ENCODE measurements at regions not wholly inside any gene's neighbourhood (a gene's known extent, or its start where the extent isn't known, plus 50 kb on each side); places are given as distances from the start of the nearest gene placed in this dataset.
"Not testable (repeated sequence)": the region's sequence is repeated elsewhere in the genome, so short reads cannot be mapped to it uniquely, and the experiment has no call there.

DNA sequence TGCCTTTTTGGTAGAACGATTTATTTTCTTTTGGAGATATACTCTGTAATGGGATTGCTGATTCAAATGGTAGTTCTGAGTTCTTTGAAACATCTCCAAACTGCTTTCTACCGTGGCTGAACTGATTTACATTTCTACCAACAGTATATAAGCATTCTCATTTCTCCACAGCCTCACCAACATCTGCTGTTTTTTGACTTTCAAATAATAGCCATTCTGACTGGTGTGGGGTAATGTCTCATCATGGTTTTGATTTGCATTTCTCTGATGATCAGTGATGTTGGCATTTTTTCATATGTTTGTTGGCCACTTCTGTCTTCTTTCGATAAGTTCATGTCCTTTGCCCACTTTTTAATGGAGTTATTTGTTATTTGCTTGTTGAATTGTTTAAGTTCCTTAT, 154.0 kb downstream of the ABHD5 start:
- no peak for ATAC-seq (ENCODE audit: insufficient read depth, low FRiP score)
- DNase-seq, result no peak

GRCh38 chr3:43845553-43845952, 154.8 kb downstream of the ABHD5 start:
- ATAC-seq (ENCODE audit: insufficient read depth, low FRiP score), result not testable (repeated sequence)

More for the DNA sequence above, 154.0 kb downstream of the ABHD5 start:
- no peaks in the 10 kb centered on the region for H3K36me3 ChIP-seq (ENCODE audit: control insufficient read depth in 4 of 4, insufficient read depth in 4 of 4, low read length in 4 of 4)
- no peaks in the 10 kb centered on the region for H3K27me3 ChIP-seq (ENCODE audit: control insufficient read depth in 3 of 3, insufficient read depth in 3 of 3, low read length in 2 of 3)
- no peaks in the 10 kb centered on the region for H3K4me1 ChIP-seq (ENCODE audit: control insufficient read depth in 5 of 5, insufficient read depth in 5 of 5, low read length in 5 of 5)
- H3K27ac ChIP-seq (ENCODE audit: low read depth in 1 of 2, low read length in 1 of 2), result no peak overlapping the region
- 79 to 85% methylated on average over 3 of the region's 3 CpGs for WGBS, 2 donors
- H3K9me3 ChIP-seq (ENCODE audit: control insufficient read depth in 4 of 4, insufficient read depth in 3 of 4, low read length in 3 of 4), result peaks cover 0 to 8% (median 0%) of the 10 kb centered on the region in 4 donors
- no peak overlapping the region for H3K4me3 ChIP-seq
- no peak overlapping the region for H3K9ac ChIP-seq (ENCODE audit: insufficient read depth in 1 of 2, low read length in 2 of 2)
- no peak for TF ChIP-seq CTCF (IDR thresholded peaks at IDR 0.05; ENCODE audit: control extremely low read depth, extremely low read depth)

DNA sequence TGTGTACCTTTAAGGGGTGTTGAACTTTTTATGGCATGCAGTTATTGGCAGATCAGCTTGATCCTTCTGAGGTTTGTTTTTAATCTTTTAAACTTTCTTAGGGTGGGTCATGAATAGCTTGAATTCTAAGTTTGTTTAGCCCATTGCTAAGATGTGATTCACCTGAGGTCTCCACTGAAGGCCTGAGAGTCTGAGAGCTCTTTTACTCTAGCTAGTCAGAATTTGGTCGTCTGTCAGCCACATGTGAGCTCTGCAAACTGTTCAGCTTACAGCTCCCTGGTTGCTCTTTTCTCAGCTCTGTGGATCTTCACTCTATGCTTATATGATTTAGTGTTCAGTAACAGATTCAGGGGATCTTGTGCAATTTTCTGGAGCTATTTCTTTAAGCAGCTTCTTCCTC, 161.3 kb downstream of the ABHD5 start:
- Histone ChIP-seq H3K36me3 (ENCODE audit: control insufficient read depth in 4 of 4, insufficient read depth in 4 of 4, low read length in 4 of 4) (no peaks in the 10 kb centered on the region), H3K27me3 (ENCODE audit: control insufficient read depth in 3 of 3, insufficient read depth in 3 of 3, low read length in 2 of 3) (peaks cover 0 to 6% (median 5%) of the 10 kb centered on the region in 3 donors), H3K9ac (ENCODE audit: insufficient read depth in 1 of 2, low read length in 2 of 2) (no peak overlapping the region), H3K9me3 (ENCODE audit: control insufficient read depth in 4 of 4, insufficient read depth in 3 of 4, low read length in 3 of 4) (no peaks in the 10 kb centered on the region), H3K27ac (ENCODE audit: low read depth in 1 of 2, low read length in 1 of 2) (no peak overlapping the region), H3K4me1 (ENCODE audit: control insufficient read depth in 5 of 5, insufficient read depth in 5 of 5, low read length in 5 of 5) (no peaks in the 10 kb centered on the region), H3K4me3 (no peak overlapping the region)
- ATAC-seq (ENCODE audit: insufficient read depth, low FRiP score) (no peak), DNase-seq (no peak)
- 34 to 61% methylated on average over 1 of the region's 1 CpG for WGBS, 2 donors
- TF ChIP-seq CTCF (IDR thresholded peaks at IDR 0.05; ENCODE audit: control extremely low read depth, extremely low read depth), result no peak

More at GRCh38 chr3:43845553-43845952, 154.8 kb downstream of the ABHD5 start:
- not testable (repeated sequence) for DNase-seq; H3K9me3 ChIP-seq (ENCODE audit: control insufficient read depth in 4 of 4, insufficient read depth in 3 of 4, low read length in 3 of 4); H3K36me3 ChIP-seq (ENCODE audit: control insufficient read depth in 4 of 4, insufficient read depth in 4 of 4, low read length in 4 of 4); H3K27me3 ChIP-seq (ENCODE audit: control insufficient read depth in 3 of 3, insufficient read depth in 3 of 3, low read length in 2 of 3); H3K9ac ChIP-seq (ENCODE audit: insufficient read depth in 1 of 2, low read length in 2 of 2); H3K27ac ChIP-seq (ENCODE audit: low read depth in 1 of 2, low read length in 1 of 2); H3K4me1 ChIP-seq (ENCODE audit: control insufficient read depth in 5 of 5, insufficient read depth in 5 of 5, low read length in 5 of 5); H3K4me3 ChIP-seq
- 62 to 88% methylated on average over 1 of the region's 1 CpG for WGBS, 2 donors

GRCh38 chr3:43854283-43854682, 163.5 kb downstream of the ABHD5 start:
- no peak for DNase-seq
- no peak overlapping the region for H3K27ac ChIP-seq (ENCODE audit: low read depth in 1 of 2, low read length in 1 of 2)
- no peak for ATAC-seq (ENCODE audit: insufficient read depth, low FRiP score)
- no peak for TF ChIP-seq CTCF (IDR thresholded peaks at IDR 0.05; ENCODE audit: control extremely low read depth, extremely low read depth)
- H3K4me3 ChIP-seq, result no peak overlapping the region
- WGBS, 2 donors, result 63 to 79% methylated on average over 2 of the region's 2 CpGs
- H3K36me3 ChIP-seq (ENCODE audit: control insufficient read depth in 4 of 4, insufficient read depth in 4 of 4, low read length in 4 of 4), result no peaks in the 10 kb centered on the region
- H3K9ac ChIP-seq (ENCODE audit: insufficient read depth in 1 of 2, low read length in 2 of 2), result no peak overlapping the region
- H3K9me3 ChIP-seq (ENCODE audit: control insufficient read depth in 4 of 4, insufficient read depth in 3 of 4, low read length in 3 of 4), result no peaks in the 10 kb centered on the region
- peaks cover 0 to 23% (median 9%) of the 10 kb centered on the region in 3 donors for H3K27me3 ChIP-seq (ENCODE audit: control insufficient read depth in 3 of 3, insufficient read depth in 3 of 3, low read length in 2 of 3)
- no peaks in the 10 kb centered on the region for H3K4me1 ChIP-seq (ENCODE audit: control insufficient read depth in 5 of 5, insufficient read depth in 5 of 5, low read length in 5 of 5)

Measured in lung (tissue), 11 donors.